OCI-LY3 (cell line): ENCODE measurements at regions not wholly inside any gene's neighbourhood (a gene's known extent, or its start where the extent isn't known, plus 50 kb on each side); places are given as distances from the start of the nearest gene placed in this dataset.

ENCODE experiments used
- H2AFZ ChIP-seq: fragments of 200-600, 300-600 bp; shearing (Covaris generic); 2 replicates; pipeline ENCODE4 v1.6.0; 2014; ENCODE audit warnings: antibody characterized with exemption, low read depth, low read length
- H3K27ac ChIP-seq: fragments of 200-600, 300-600 bp; sonication (generic); 2 replicates; pipeline ENCODE4 v1.5.1; 2014; ENCODE audit warnings: mild to moderate bottlenecking, low read length, moderate library complexity, mixed read lengths
- H3K27me3 ChIP-seq: fragments of 200-600, 300-600 bp; sonication (generic); 2 replicates; pipeline ENCODE4 v1.6.1; 2014; ENCODE audit warnings: low read depth, low read length, mixed read lengths
- H3K36me3 ChIP-seq: fragments of 200-600, 300-600 bp; sonication (generic); replicated peaks from 2 replicates; pipeline ENCODE3; 2014; ENCODE audit warnings: low read depth, low read length, mixed read lengths
- H3K4me1 ChIP-seq: fragments of 300-600, 200-600 bp; sonication (generic); 2 replicates; pipeline ENCODE4 v1.6.1; 2014; ENCODE audit warnings: low read length, mixed read lengths
- H3K4me2 ChIP-seq: fragments of 200-600, 300-600 bp; sonication (generic); 2 replicates; pipeline ENCODE4 v1.6.1; 2014; ENCODE audit warnings: low read length, mixed read lengths
- H3K4me3 ChIP-seq: fragments of 300-600, 200-600 bp; sonication (generic); 2 replicates; pipeline ENCODE4 v1.5.1; 2014; ENCODE audit warnings: antibody characterized with exemption, mild to moderate bottlenecking, low read length, moderate library complexity
- H3K79me2 ChIP-seq: fragments of 300-600, 200-600 bp; shearing (Covaris generic); 2 replicates; pipeline ENCODE4 v1.6.1; 2014; ENCODE audit warnings: mild to moderate bottlenecking, low read length, mixed read lengths
- H3K9ac ChIP-seq: fragments of 300-600, 200-600 bp; shearing (Covaris generic); 2 replicates; pipeline ENCODE4 v1.6.0; 2014; ENCODE audit warnings: mild to moderate bottlenecking, low read length, moderate library complexity
- H3K9me3 ChIP-seq: fragments of 200-600, 300-600 bp; shearing (Covaris generic); 2 replicates; pipeline ENCODE4 v1.6.1; 2014; ENCODE audit warnings: low read length, mixed read lengths; ENCODE audit not compliant: insufficient read depth
- H4K20me1 ChIP-seq: fragments of 200-600, 300-600 bp; sonication (generic); 2 replicates; pipeline ENCODE4 v1.6.1; 2016; ENCODE audit warnings: low read length, mixed read lengths; ENCODE audit not compliant: insufficient read depth
- CTCF ChIP-seq: fragments of 200-600, 300-600 bp; sonication (generic); IDR thresholded peaks from 2 replicates; pipeline ENCODE4 v1.5.1; 2014; ENCODE audit warnings: antibody characterized with exemption, low read length, low read depth
- EZH2phosphoT487 ChIP-seq: fragments of 200-600 bp; shearing (Covaris generic); IDR thresholded peaks from 2 replicates; pipeline ENCODE4 v1.6.1; 2018; ENCODE audit warnings: antibody characterized with exemption, mixed run types, low read depth

- Histone ChIP-seq H3K27me3 (no peaks in the 10 kb centered on the region), H3K9me3 (no peaks in the 10 kb centered on the region; the same call in 1 of the 2 replicates), H3K27ac (no peak overlapping the region), H4K20me1 (no peaks in the 10 kb centered on the region), H3K36me3 (no peaks in the 10 kb centered on the region), H3K4me1 (no peaks in the 10 kb centered on the region), H3K79me2 (no peaks in the 10 kb centered on the region), H3K4me2 (no peak overlapping the region), H3K9ac (no peak overlapping the region), H2AFZ (no peak overlapping the region), H3K4me3 (no peak overlapping the region)
- no peak for TF ChIP-seq EZH2phosphoT487
- TF ChIP-seq CTCF: no peak
These were observed 152.4 kb upstream of the PRICKLE1 start for GRCh38 chr12:42741771-42742510.

GRCh38 chr12:42741091-42741490 is 151.5 kb upstream of the PRICKLE1 start:
- H3K27me3 ChIP-seq: no peaks in the 10 kb centered on the region
- no peak overlapping the region for H3K4me2 ChIP-seq
- H3K4me3 ChIP-seq: no peak overlapping the region
- H3K4me1 ChIP-seq: no peaks in the 10 kb centered on the region
- no peaks in the 10 kb centered on the region for H3K79me2 ChIP-seq
- no peak overlapping the region for H3K27ac ChIP-seq
- H4K20me1 ChIP-seq: no peaks in the 10 kb centered on the region
- no peak overlapping the region for H3K9ac ChIP-seq
- TF ChIP-seq CTCF (no peak), EZH2phosphoT487 (no peak)
- no peak overlapping the region for H2AFZ ChIP-seq
- no peaks in the 10 kb centered on the region for H3K36me3 ChIP-seq
- no peaks in the 10 kb centered on the region for H3K9me3 ChIP-seq

GRCh38 chr12:42737398-42737797 is 147.9 kb upstream of the PRICKLE1 start:
- no peak overlapping the region for H3K4me3 ChIP-seq
- TF ChIP-seq EZH2phosphoT487 (no peak), CTCF (no peak)
- no peaks in the 10 kb centered on the region for H3K9me3 ChIP-seq
- H3K27ac ChIP-seq: no peak overlapping the region
- H3K36me3 ChIP-seq: no peaks in the 10 kb centered on the region
- H3K4me2 ChIP-seq: no peak overlapping the region
- no peaks in the 10 kb centered on the region for H3K4me1 ChIP-seq
- no peak overlapping the region for H2AFZ ChIP-seq
- H3K79me2 ChIP-seq: no peaks in the 10 kb centered on the region
- H3K9ac ChIP-seq: no peak overlapping the region
- H3K27me3 ChIP-seq: no peaks in the 10 kb centered on the region
- H4K20me1 ChIP-seq: no peaks in the 10 kb centered on the region

- Histone ChIP-seq H3K4me3 (no peak overlapping the region), H3K4me2 (no peak overlapping the region), H3K9me3 (no peaks in the 10 kb centered on the region), H4K20me1 (no peaks in the 10 kb centered on the region), H3K36me3 (no peaks in the 10 kb centered on the region), H3K27ac (no peak overlapping the region), H3K79me2 (no peaks in the 10 kb centered on the region), H3K27me3 (no peaks in the 10 kb centered on the region), H3K4me1 (no peaks in the 10 kb centered on the region), H3K9ac (no peak overlapping the region), H2AFZ (no peak overlapping the region)
- no peak for TF ChIP-seq CTCF
- no peak for TF ChIP-seq EZH2phosphoT487
These were observed 146.4 kb upstream of the PRICKLE1 start for GRCh38 chr12:42735861-42736361.
